ENCODE measurements at regions not wholly inside any gene's neighbourhood (a gene's known extent, or its start where the extent isn't known, plus 50 kb on each side); places are given as distances from the start of the nearest gene placed in this dataset.

- Histone ChIP-seq H3K56ac (ENCODE audit: insufficient read length, low read depth, low read length) (no peak overlapping the region), H3K4ac (ENCODE audit: low read depth, low read length) (no peak overlapping the region), H3K4me1 (ENCODE audit: insufficient read depth, low read length) (no peaks in the 10 kb centered on the region), H3T11ph (ENCODE audit: low read length) (no peak overlapping the region), H2AFZ (ENCODE audit: low read length) (no peak overlapping the region), H3K79me2 (ENCODE audit: insufficient read depth, low read length) (no peaks in the 10 kb centered on the region), H4K5ac (ENCODE audit: insufficient read length, low read depth, low read length) (no peak overlapping the region), H4K20me1 (ENCODE audit: control insufficient read depth, insufficient read depth, insufficient read length) (no peaks in the 10 kb centered on the region), H3K9ac (ENCODE audit: extremely low read depth, insufficient read length, low read length) (no peak overlapping the region), H2AK5ac (ENCODE audit: insufficient read length, low read length) (no peak overlapping the region), H2BK12ac (ENCODE audit: insufficient read length, low read depth, low read length) (no peak overlapping the region), H3K27ac (ENCODE audit: insufficient read length, low read depth, low read length) (no peak overlapping the region), H2BK5ac (ENCODE audit: insufficient read length, low read length) (no peak overlapping the region), H3K14ac (ENCODE audit: insufficient read depth, low read length) (no peak overlapping the region), H3K23ac (ENCODE audit: insufficient read length, low read depth, low read length) (no peak overlapping the region), H3K23me2 (ENCODE audit: insufficient read length, low read depth, low read length, poor library complexity, severe bottlenecking) (no peaks in the 10 kb centered on the region), H2BK20ac (ENCODE audit: low read depth, low read length, poor library complexity, severe bottlenecking) (no peak overlapping the region), H2BK120ac (ENCODE audit: low read depth, low read length, poor library complexity, severe bottlenecking) (no peak overlapping the region), H3K79me1 (ENCODE audit: insufficient read depth, low read depth, low read length, poor library complexity, severe bottlenecking) (no peaks in the 10 kb centered on the region), H3K18ac (ENCODE audit: insufficient read length, low read depth, low read length) (no peak overlapping the region), H3K27me3 (ENCODE audit: insufficient read depth, low read length) (no peaks in the 10 kb centered on the region), H2BK15ac (ENCODE audit: low read depth, low read length) (no peak overlapping the region), H3K9me3 (ENCODE audit: control insufficient read depth, low read depth, low read length) (no peaks in the 10 kb centered on the region), H4K8ac (replicated peaks; ENCODE audit: insufficient read length, low read depth, low read length) (no peak overlapping the region), H4K91ac (ENCODE audit: insufficient read length, low read depth, low read length) (no peak overlapping the region), H3K4me2 (ENCODE audit: insufficient read depth, insufficient read length, low read length) (no peak overlapping the region)
- H3K27ac Mint-ChIP-seq: no peak overlapping the region
- TF ChIP-seq, protein P1, sequence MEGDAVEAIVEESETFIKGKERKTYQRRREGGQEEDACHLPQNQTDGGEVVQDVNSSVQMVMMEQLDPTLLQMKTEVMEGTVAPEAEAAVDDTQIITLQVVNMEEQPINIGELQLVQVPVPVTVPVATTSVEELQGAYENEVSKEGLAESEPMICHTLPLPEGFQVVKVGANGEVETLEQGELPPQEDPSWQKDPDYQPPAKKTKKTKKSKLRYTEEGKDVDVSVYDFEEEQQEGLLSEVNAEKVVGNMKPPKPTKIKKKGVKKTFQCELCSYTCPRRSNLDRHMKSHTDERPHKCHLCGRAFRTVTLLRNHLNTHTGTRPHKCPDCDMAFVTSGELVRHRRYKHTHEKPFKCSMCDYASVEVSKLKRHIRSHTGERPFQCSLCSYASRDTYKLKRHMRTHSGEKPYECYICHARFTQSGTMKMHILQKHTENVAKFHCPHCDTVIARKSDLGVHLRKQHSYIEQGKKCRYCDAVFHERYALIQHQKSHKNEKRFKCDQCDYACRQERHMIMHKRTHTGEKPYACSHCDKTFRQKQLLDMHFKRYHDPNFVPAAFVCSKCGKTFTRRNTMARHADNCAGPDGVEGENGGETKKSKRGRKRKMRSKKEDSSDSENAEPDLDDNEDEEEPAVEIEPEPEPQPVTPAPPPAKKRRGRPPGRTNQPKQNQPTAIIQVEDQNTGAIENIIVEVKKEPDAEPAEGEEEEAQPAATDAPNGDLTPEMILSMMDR (conservative IDR thresholded peaks at IDR 0.05): no peak
- H3K4me3 Mint-ChIP-seq: no peak overlapping the region
- no CpG with 5 or more reads among the region's 2 CpGs for WGBS (ENCODE audit: extremely low coverage, insufficient read length, low lambda C conversion rate)
- peaks cover 0 to 3% of the 10 kb centered on the region in 2 experiments; a peak in 2 of 5 replicates for H3K9me3 Mint-ChIP-seq
- H3K36me3 Mint-ChIP-seq (ENCODE audit: insufficient read depth in 1 of 3, low read depth in 3 of 3): peaks cover 0 to 2% (median 0%) of the 10 kb centered on the region in 3 experiments; a peak in 1 of 7 replicates
- no peaks in the 10 kb centered on the region for H3K4me1 Mint-ChIP-seq
- H3K27me3 Mint-ChIP-seq (ENCODE audit: low read depth): no peaks in the 10 kb centered on the region
- no peak for DNase-seq
Observed at GRCh38 chr10:4252701-4253100, 467.7 kb upstream of the KLF6 start.
